ENCODE measurements at regions not wholly inside any gene's neighbourhood (a gene's known extent, or its start where the extent isn't known, plus 50 kb on each side); places are given as distances from the start of the nearest gene placed in this dataset.

- H3K4me1 ChIP-seq (ENCODE audit: control insufficient read depth, extremely low read depth, insufficient read depth, low read length), result no peaks in the 10 kb centered on the region
- no peak for FAIRE-seq
- H4K20me1 ChIP-seq (ENCODE audit: control insufficient read depth, extremely low read depth, insufficient read depth, low read length), result no peaks in the 10 kb centered on the region
- no peak for DNase-seq (ENCODE audit: low read depth, low spot score)
- H3K9me1 ChIP-seq (ENCODE audit: control insufficient read depth, extremely low read depth, insufficient read depth, low read length), result no peaks in the 10 kb centered on the region
- H3K9me3 ChIP-seq (ENCODE audit: control insufficient read depth, low read depth, low read length), result no peaks in the 10 kb centered on the region
- no peak for TF ChIP-seq EZH2 (IDR thresholded peaks at IDR 0.05; ENCODE audit: low read length)
- TF ChIP-seq CTCF (optimal IDR thresholded peaks at IDR 0.05 in 1 of 3, IDR thresholded peaks at IDR 0.05 in 1 of 3, conservative IDR thresholded peaks at IDR 0.05 in 1 of 3; ENCODE audit: extremely low read depth in 1 of 3, insufficient read depth in 2 of 3, low read length in 3 of 3), result peak in 1 of 3 experiments; percentile 12
- no peak overlapping the region for H3K9ac ChIP-seq (ENCODE audit: control insufficient read depth, extremely low read depth, insufficient read depth, low read length)
- H3K79me2 ChIP-seq (ENCODE audit: control insufficient read depth, insufficient read depth, low read length), result no peaks in the 10 kb centered on the region
- no peak overlapping the region for H3K4me2 ChIP-seq (ENCODE audit: control insufficient read depth, extremely low read depth, insufficient read depth, low read depth, low read length)
- H3K27me3 ChIP-seq (ENCODE audit: control insufficient read depth, extremely low read depth, insufficient read depth, low read length), result peaks cover 3% of the 10 kb centered on the region
- H2AFZ ChIP-seq (ENCODE audit: control insufficient read depth, low read length), result no peak overlapping the region
- H3K4me3 ChIP-seq (ENCODE audit: control insufficient read depth in 2 of 3, extremely low read depth in 1 of 3, insufficient read depth in 2 of 3, low read depth in 1 of 3, low read length in 3 of 3), result no peak overlapping the region
- H3K36me3 ChIP-seq (ENCODE audit: control insufficient read depth in 2 of 2, extremely low read depth in 1 of 2, insufficient read depth in 2 of 2, low read length in 2 of 2), result no peaks in the 10 kb centered on the region
- H3K27ac ChIP-seq (ENCODE audit: control insufficient read depth, insufficient read depth, low read length), result no peak overlapping the region
- dilution Hi-C loops (cut with MboI; ENCODE audit: extremely low pct_ligation_motif_present, low sequenced_read_pairs), result no loop called here
Measured at GRCh38 chr2:18066894-18067293, 188.4 kb downstream of the KCNS3 start.

GRCh38 chr2:18066066-18066465 lies 187.6 kb downstream of the KCNS3 start:
- FAIRE-seq, result no peak
- H3K4me2 ChIP-seq (ENCODE audit: control insufficient read depth, extremely low read depth, insufficient read depth, low read depth, low read length), result no peak overlapping the region
- TF ChIP-seq CTCF (optimal IDR thresholded peaks at IDR 0.05 in 1 of 3, IDR thresholded peaks at IDR 0.05 in 1 of 3, conservative IDR thresholded peaks at IDR 0.05 in 1 of 3; ENCODE audit: extremely low read depth in 1 of 3, insufficient read depth in 2 of 3, low read length in 3 of 3) (no peak), EZH2 (IDR thresholded peaks at IDR 0.05; ENCODE audit: low read length) (no peak)

More at GRCh38 chr2:18066066-18066465, 187.6 kb downstream of the KCNS3 start:
- Histone ChIP-seq H3K36me3 (ENCODE audit: control insufficient read depth in 2 of 2, extremely low read depth in 1 of 2, insufficient read depth in 2 of 2, low read length in 2 of 2) (no peaks in the 10 kb centered on the region), H3K4me3 (ENCODE audit: control insufficient read depth in 2 of 3, extremely low read depth in 1 of 3, insufficient read depth in 2 of 3, low read depth in 1 of 3, low read length in 3 of 3) (no peak overlapping the region), H4K20me1 (ENCODE audit: control insufficient read depth, extremely low read depth, insufficient read depth, low read length) (no peaks in the 10 kb centered on the region), H3K9me1 (ENCODE audit: control insufficient read depth, extremely low read depth, insufficient read depth, low read length) (no peaks in the 10 kb centered on the region), H3K27ac (ENCODE audit: control insufficient read depth, insufficient read depth, low read length) (no peak overlapping the region), H3K9ac (ENCODE audit: control insufficient read depth, extremely low read depth, insufficient read depth, low read length) (no peak overlapping the region), H2AFZ (ENCODE audit: control insufficient read depth, low read length) (no peak overlapping the region), H3K27me3 (ENCODE audit: control insufficient read depth, extremely low read depth, insufficient read depth, low read length) (peaks cover 3% of the 10 kb centered on the region), H3K4me1 (ENCODE audit: control insufficient read depth, extremely low read depth, insufficient read depth, low read length) (no peaks in the 10 kb centered on the region), H3K79me2 (ENCODE audit: control insufficient read depth, insufficient read depth, low read length) (no peaks in the 10 kb centered on the region), H3K9me3 (ENCODE audit: control insufficient read depth, low read depth, low read length) (no peaks in the 10 kb centered on the region)
- DNase-seq (ENCODE audit: low read depth, low spot score), result no peak
- dilution Hi-C loops (cut with MboI; ENCODE audit: extremely low pct_ligation_motif_present, low sequenced_read_pairs), result no loop called here

All from keratinocyte (primary cell).